NB4 (cell line): ENCODE measurements at regions not wholly inside any gene's neighbourhood (a gene's known extent, or its start where the extent isn't known, plus 50 kb on each side); places are given as distances from the start of the nearest gene placed in this dataset.

Experiments used
- DNase-seq: peaks from one replicate; pipeline ENCODE4 v3.0.0; 2010; ENCODE audit warnings: low read depth
- H3K4me3 ChIP-seq: one replicate; pipeline ENCODE4 v1.5.1; 2011; ENCODE audit warnings: mild to moderate bottlenecking, low read depth, low read length, moderate library complexity
- MAX ChIP-seq: IDR thresholded peaks from 2 replicates; pipeline ENCODE4 v1.6.1; 2011; ENCODE audit warnings: low read depth, low read length
- MYC ChIP-seq: IDR thresholded peaks from 2 replicates; pipeline ENCODE4 v1.6.1; 2011; ENCODE audit warnings: low read depth, low read length
- POLR2A ChIP-seq: IDR thresholded peaks from 2 replicates; pipeline ENCODE4 v1.6.1; 2011; ENCODE audit warnings: mild to moderate bottlenecking; ENCODE audit not compliant: insufficient read length; ENCODE audit errors: extremely low read depth
- TF ChIP-seq, protein P1 (sequence below): IDR thresholded peaks from one replicate; pipeline ENCODE4 v1.5.1; 2012; ENCODE audit warnings: low read depth, low read length

DNA sequence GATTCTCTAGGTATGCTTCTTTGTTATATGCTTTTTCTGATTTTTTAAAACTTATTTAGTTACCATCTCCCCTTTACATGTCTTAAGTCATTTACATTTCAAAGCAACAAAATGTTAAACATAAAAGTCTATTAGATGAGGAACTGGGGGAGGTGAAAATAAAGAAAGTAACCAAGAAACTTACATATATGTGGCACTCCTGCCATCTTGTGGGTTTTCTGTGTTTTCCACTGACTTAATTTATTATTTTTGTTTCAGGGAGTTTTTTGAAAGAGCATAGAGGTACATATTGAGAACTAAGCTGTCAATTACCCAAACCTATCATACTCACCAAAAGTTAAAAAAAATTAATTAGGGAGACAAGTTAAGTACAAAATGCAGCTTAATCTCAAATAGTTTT, 1531.1 kb downstream of the MRPL39 start:
- H3K4me3 ChIP-seq, result no peak overlapping the region
- TF ChIP-seq MYC, result no peak
- TF ChIP-seq POLR2A, result no peak
- TF ChIP-seq, protein P1, sequence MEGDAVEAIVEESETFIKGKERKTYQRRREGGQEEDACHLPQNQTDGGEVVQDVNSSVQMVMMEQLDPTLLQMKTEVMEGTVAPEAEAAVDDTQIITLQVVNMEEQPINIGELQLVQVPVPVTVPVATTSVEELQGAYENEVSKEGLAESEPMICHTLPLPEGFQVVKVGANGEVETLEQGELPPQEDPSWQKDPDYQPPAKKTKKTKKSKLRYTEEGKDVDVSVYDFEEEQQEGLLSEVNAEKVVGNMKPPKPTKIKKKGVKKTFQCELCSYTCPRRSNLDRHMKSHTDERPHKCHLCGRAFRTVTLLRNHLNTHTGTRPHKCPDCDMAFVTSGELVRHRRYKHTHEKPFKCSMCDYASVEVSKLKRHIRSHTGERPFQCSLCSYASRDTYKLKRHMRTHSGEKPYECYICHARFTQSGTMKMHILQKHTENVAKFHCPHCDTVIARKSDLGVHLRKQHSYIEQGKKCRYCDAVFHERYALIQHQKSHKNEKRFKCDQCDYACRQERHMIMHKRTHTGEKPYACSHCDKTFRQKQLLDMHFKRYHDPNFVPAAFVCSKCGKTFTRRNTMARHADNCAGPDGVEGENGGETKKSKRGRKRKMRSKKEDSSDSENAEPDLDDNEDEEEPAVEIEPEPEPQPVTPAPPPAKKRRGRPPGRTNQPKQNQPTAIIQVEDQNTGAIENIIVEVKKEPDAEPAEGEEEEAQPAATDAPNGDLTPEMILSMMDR, result no peak
- no peak for TF ChIP-seq MAX
- DNase-seq, result peak; percentile 6

- no peak overlapping the region for H3K4me3 ChIP-seq
- TF ChIP-seq, protein P1, result no peak
- TF ChIP-seq MAX (no peak), POLR2A (no peak), MYC (no peak)
- DNase-seq, result no peak
Observed at GRCh38 chr21:24055696-24056095, 1551.6 kb downstream of the MRPL39 start.

- TF ChIP-seq MAX, result no peak
- no peak for TF ChIP-seq POLR2A
- TF ChIP-seq, protein P1, result no peak
- TF ChIP-seq MYC, result no peak
- no peak overlapping the region for H3K4me3 ChIP-seq
- no peak for DNase-seq
Observed at GRCh38 chr21:24050231-24050630, 1557.0 kb downstream of the MRPL39 start.

GRCh38 chr21:24046829-24047443, 1560.3 kb downstream of the MRPL39 start:
- DNase-seq, result peak; percentile 6
- no peak overlapping the region for H3K4me3 ChIP-seq
- TF ChIP-seq, protein P1, result no peak
- TF ChIP-seq MAX, result no peak
- TF ChIP-seq MYC, result no peak
- no peak for TF ChIP-seq POLR2A

DNA sequence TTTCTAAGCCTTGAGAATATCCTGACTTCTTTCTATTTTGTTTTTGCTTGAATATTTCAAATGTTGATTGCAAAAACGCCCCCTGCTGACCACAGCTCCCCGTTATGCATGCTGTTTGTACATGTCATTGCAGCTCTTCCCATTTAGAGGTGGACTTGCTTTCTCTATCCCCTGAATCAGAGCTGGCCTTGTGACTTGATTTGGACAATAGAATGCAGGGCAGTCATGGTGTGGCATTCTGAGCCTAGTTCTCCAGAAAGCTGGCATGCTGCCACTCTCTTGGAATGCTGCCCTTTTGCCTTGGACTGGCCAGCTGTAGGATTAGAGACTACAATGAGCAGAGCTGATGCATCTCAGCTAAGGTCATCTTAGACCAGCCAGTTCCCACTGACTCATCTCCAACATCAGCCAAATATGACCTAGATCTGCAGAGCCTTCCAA, 1561.5 kb downstream of the MRPL39 start:
- no peak for TF ChIP-seq MYC
- peak; percentile 42 for TF ChIP-seq MAX
- TF ChIP-seq, protein P1, result peak; percentile 81
- no peak for TF ChIP-seq POLR2A
- peak; percentile 60 for DNase-seq
- H3K4me3 ChIP-seq, result no peak overlapping the region
